ENCODE measurements at regions not wholly inside any gene's neighbourhood (a gene's known extent, or its start where the extent isn't known, plus 50 kb on each side); places are given as distances from the start of the nearest gene placed in this dataset.

DNA sequence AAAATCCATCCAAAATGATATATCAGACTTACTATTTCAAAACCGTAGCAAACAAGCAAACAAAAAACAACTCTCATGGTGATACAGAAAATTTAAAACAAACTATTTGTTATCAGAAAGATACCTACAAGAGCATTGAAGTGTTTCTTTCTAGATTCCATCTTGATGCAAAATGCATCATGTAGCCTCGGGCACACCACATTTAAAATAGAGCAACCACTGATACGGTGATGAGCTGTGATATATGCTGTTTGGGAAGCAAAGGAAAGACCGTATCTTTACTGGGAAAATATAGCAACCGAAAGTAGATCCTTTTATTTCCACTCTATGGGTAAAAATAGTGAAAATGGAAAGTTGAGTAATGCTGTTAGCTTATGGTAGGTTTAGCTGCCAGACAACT lies 892.0 kb downstream of the GATA3 start:
- TF ChIP-seq, protein P1, sequence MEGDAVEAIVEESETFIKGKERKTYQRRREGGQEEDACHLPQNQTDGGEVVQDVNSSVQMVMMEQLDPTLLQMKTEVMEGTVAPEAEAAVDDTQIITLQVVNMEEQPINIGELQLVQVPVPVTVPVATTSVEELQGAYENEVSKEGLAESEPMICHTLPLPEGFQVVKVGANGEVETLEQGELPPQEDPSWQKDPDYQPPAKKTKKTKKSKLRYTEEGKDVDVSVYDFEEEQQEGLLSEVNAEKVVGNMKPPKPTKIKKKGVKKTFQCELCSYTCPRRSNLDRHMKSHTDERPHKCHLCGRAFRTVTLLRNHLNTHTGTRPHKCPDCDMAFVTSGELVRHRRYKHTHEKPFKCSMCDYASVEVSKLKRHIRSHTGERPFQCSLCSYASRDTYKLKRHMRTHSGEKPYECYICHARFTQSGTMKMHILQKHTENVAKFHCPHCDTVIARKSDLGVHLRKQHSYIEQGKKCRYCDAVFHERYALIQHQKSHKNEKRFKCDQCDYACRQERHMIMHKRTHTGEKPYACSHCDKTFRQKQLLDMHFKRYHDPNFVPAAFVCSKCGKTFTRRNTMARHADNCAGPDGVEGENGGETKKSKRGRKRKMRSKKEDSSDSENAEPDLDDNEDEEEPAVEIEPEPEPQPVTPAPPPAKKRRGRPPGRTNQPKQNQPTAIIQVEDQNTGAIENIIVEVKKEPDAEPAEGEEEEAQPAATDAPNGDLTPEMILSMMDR (IDR thresholded peaks at IDR 0.05): no peak
- TF ChIP-seq POLR2A (IDR thresholded peaks at IDR 0.05) (no peak), POLR2AphosphoS5 (IDR thresholded peaks at IDR 0.05) (no peak)
